Breast epithelium (tissue), 4 donors: ENCODE measurements at regions not wholly inside any gene's neighbourhood (a gene's known extent, or its start where the extent isn't known, plus 50 kb on each side); places are given as distances from the start of the nearest gene placed in this dataset.

Experiments used
- DNase-seq, 2 donors: peaks; one replicate each; pipeline ENCODE4 v3.0.0-alpha.2; 2019; ENCODE audit warnings: low spot score in 2 of 2
- H3K27ac ChIP-seq, 2 donors: fragments of 200-600 bp; sonication (generic) in 1 of 2; one replicate each; pipeline ENCODE4 v1.5.1; 2016 to 2019; ENCODE audit warnings: mild to moderate bottlenecking in 1 of 2
- H3K27me3 ChIP-seq, 2 donors: fragments of 200-600 bp; sonication (generic) in 1 of 2; one replicate each; pipeline versions ENCODE4 v1.5.1 to v1.6.0; 2017 to 2019; ENCODE audit warnings: control low read depth in 1 of 2, mild to moderate bottlenecking in 1 of 2
- H3K36me3 ChIP-seq: fragments of 200-600 bp; one replicate; pipeline ENCODE4 v1.5.1; 2019
- H3K4me1 ChIP-seq, 2 donors: fragments of 200-600 bp; sonication (generic); one replicate each; pipeline ENCODE4 v1.5.1; 2016 to 2019; ENCODE audit warnings: control low read depth in 1 of 2
- H3K4me3 ChIP-seq, 3 donors: fragments of 200-600 bp; sonication (generic); 1 replicate in 2 of 3; 2 replicates in 1 of 3; pipeline ENCODE4 v1.5.1; 2016 to 2019; ENCODE audit warnings: mild to moderate bottlenecking in 3 of 3, moderate library complexity in 2 of 3
- H3K9me3 ChIP-seq, 2 donors: fragments of 200-600 bp; sonication (generic) in 1 of 2; one replicate each; pipeline ENCODE4 v1.5.1; 2016 to 2019; ENCODE audit warnings: control low read depth in 1 of 2
- POLR2A ChIP-seq: fragments of 450-650 bp; IDR thresholded peaks from one replicate; pipeline ENCODE4 v1.6.1; 2016; ENCODE audit warnings: antibody characterized with exemption, mild to moderate bottlenecking, moderate library complexity
- POLR2AphosphoS5 ChIP-seq, 3 donors: sonication (generic); formaldehyde crosslinking; IDR thresholded peaks; one replicate each; pipeline ENCODE4 v1.6.1; 2017; ENCODE audit warnings: antibody characterized with exemption in 3 of 3
- intact Hi-C: fragments of 100-400 bp; cut with DNase I; formaldehyde crosslinking; loops from one replicate; pipeline ENCODE4 v1.15.1; 2023; ENCODE audit warnings: low total_unique reads
- TF ChIP-seq, protein P1 (sequence below), 3 donors: fragments of 450-650 bp; IDR thresholded peaks; one replicate each; pipeline ENCODE4 v1.5.1; 2016 to 2017; ENCODE audit warnings: antibody characterized with exemption in 3 of 3, mild to moderate bottlenecking in 3 of 3, moderate library complexity in 3 of 3

DNA sequence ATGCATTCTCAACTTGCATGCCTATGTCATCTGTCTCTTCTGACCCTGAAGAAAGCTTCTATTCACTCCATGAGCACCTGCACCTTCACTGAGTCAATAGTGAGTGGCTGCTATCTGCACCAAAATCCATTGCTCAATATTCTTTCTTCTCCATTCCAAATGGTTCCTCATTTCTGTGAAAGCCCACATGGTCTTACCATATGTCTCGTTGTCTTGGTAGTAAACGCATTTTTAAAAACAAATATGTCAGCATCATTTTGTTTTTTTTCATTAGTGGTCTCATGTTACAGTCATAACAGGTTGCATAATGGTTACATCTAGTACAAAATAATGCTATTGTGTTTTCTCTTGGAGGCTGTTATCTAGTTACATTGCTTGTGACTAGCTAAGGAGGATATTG is 106.9 kb upstream of the CPM start:
- Histone ChIP-seq H3K27ac (no peak overlapping the region), H3K9me3 (no peaks in the 10 kb centered on the region), H3K4me1 (no peaks in the 10 kb centered on the region), H3K4me3 (no peak overlapping the region), H3K27me3 (no peaks in the 10 kb centered on the region), H3K36me3 (no peaks in the 10 kb centered on the region)
- intact Hi-C loops, result no loop called here
- no peak for DNase-seq
- TF ChIP-seq, protein P1, sequence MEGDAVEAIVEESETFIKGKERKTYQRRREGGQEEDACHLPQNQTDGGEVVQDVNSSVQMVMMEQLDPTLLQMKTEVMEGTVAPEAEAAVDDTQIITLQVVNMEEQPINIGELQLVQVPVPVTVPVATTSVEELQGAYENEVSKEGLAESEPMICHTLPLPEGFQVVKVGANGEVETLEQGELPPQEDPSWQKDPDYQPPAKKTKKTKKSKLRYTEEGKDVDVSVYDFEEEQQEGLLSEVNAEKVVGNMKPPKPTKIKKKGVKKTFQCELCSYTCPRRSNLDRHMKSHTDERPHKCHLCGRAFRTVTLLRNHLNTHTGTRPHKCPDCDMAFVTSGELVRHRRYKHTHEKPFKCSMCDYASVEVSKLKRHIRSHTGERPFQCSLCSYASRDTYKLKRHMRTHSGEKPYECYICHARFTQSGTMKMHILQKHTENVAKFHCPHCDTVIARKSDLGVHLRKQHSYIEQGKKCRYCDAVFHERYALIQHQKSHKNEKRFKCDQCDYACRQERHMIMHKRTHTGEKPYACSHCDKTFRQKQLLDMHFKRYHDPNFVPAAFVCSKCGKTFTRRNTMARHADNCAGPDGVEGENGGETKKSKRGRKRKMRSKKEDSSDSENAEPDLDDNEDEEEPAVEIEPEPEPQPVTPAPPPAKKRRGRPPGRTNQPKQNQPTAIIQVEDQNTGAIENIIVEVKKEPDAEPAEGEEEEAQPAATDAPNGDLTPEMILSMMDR (IDR thresholded peaks at IDR 0.05), result no peak
- no peak for TF ChIP-seq POLR2A
- TF ChIP-seq POLR2AphosphoS5 (IDR thresholded peaks at IDR 0.05), result no peak

DNA sequence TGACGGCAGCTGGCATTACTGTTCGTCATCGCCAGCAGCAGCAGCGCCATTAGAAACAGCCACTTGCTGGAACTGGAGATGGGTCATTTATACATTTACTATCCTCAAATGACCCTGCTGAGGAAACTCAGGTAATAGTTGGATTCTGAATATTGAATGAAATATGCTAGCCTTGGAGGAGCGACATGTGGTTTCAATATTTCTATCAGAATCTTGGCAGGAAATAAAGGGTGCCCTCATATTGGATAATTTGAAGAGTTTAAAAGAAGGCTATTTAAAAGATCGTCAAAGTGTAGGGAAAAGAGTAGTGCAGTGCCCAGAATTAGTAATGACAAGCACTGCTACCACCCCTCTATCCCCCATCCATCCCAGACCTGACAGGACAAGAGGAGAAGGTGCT is 109.6 kb upstream of the CPM start:
- no peaks in the 10 kb centered on the region for H3K4me1 ChIP-seq
- H3K4me3 ChIP-seq, result no peak overlapping the region
- TF ChIP-seq POLR2A (no peak), POLR2AphosphoS5 (IDR thresholded peaks at IDR 0.05) (no peak)
- TF ChIP-seq, protein P1 (IDR thresholded peaks at IDR 0.05), result no peak
- no peaks in the 10 kb centered on the region for H3K27me3 ChIP-seq
- H3K36me3 ChIP-seq, result no peaks in the 10 kb centered on the region
- DNase-seq, result no peak
- H3K27ac ChIP-seq, result no peak overlapping the region
- intact Hi-C loops, result no loop called here
- H3K9me3 ChIP-seq, result no peaks in the 10 kb centered on the region

DNA sequence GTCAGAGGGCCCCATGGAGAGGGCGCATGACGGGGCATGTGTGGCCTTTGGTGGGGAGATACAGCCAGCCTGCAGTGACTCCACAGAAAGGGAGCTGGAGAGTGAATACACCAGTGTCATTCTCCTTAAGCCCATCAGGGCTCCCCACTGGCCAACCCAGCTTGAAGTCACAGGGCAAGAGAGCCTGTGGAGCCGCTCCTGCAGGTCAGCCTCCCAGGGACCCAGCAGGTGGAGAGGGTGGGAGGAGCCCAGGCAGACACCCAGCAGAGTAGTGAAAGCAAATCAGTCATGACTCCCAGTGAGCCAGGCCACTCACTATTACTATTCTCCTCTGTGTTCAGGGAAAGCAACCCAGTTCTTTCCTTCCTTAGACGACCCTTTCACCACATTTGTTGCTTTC is 110.0 kb upstream of the CPM start:
- Histone ChIP-seq H3K27me3 (no peaks in the 10 kb centered on the region), H3K27ac (no peak overlapping the region), H3K4me3 (no peak overlapping the region), H3K9me3 (no peaks in the 10 kb centered on the region), H3K36me3 (no peaks in the 10 kb centered on the region), H3K4me1 (no peaks in the 10 kb centered on the region)
- no peak for TF ChIP-seq POLR2AphosphoS5 (IDR thresholded peaks at IDR 0.05)
- TF ChIP-seq, protein P1 (IDR thresholded peaks at IDR 0.05), result no peak
- TF ChIP-seq POLR2A, result no peak
- DNase-seq, result no peak
- intact Hi-C loops, result no loop called here

DNA sequence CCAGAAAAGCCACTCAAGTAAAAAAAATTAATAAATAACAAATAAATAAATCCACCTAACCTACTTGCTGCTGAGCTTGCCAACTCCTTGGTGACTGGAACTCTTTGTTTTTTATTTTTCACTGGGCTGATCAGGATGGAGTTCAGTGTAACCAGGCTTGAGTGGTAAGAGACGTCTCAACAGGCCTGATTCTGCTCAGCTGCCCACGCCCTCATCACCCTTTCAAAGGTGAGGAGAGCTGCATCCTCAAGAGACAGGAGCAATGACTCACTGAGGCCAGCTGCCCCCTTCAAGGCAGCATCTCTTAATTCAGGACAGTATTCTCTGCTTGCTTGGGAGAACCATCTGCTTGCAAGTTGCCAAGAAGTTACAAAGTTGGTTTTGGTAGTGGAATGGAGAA is 111.9 kb upstream of the CPM start:
- no peaks in the 10 kb centered on the region for H3K9me3 ChIP-seq
- no peak for DNase-seq
- H3K4me3 ChIP-seq, result no peak overlapping the region

DNA sequence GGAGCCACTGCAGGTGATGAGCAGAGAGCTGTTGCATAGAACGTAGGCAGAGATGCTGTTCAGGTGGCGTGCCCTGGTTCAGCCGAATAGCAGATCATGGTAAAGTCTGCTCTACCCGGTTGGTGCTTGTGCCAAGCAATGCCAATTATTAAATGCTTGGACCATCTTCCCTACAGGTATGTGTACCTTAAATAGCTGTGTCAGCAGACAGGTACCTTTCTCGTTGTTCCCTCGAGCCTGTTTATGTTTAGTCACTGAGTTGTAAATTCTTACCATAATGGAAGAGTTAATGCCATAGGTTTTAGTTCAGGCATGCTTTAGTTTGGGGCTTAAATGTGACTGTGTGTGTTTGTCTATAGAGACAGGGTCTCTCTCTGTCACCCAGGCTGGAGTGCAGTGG is 112.5 kb upstream of the CPM start:
- no peaks in the 10 kb centered on the region for H3K4me1 ChIP-seq
- DNase-seq, result no peak
- intact Hi-C loops, result no loop called here
- H3K27me3 ChIP-seq, result no peaks in the 10 kb centered on the region
- H3K27ac ChIP-seq, result no peak overlapping the region
- no peak for TF ChIP-seq POLR2A
- no peaks in the 10 kb centered on the region for H3K36me3 ChIP-seq
- H3K4me3 ChIP-seq, result no peak overlapping the region
- H3K9me3 ChIP-seq, result no peaks in the 10 kb centered on the region

More for the DNA sequence above, 111.9 kb upstream of the CPM start:
- no peaks in the 10 kb centered on the region for H3K4me1 ChIP-seq
- intact Hi-C loops, result no loop called here
- no peaks in the 10 kb centered on the region for H3K27me3 ChIP-seq
- no peak overlapping the region for H3K27ac ChIP-seq
- no peaks in the 10 kb centered on the region for H3K36me3 ChIP-seq
- TF ChIP-seq, protein P1 (IDR thresholded peaks at IDR 0.05), result no peak
- TF ChIP-seq POLR2AphosphoS5 (IDR thresholded peaks at IDR 0.05) (no peak), POLR2A (no peak)

DNA sequence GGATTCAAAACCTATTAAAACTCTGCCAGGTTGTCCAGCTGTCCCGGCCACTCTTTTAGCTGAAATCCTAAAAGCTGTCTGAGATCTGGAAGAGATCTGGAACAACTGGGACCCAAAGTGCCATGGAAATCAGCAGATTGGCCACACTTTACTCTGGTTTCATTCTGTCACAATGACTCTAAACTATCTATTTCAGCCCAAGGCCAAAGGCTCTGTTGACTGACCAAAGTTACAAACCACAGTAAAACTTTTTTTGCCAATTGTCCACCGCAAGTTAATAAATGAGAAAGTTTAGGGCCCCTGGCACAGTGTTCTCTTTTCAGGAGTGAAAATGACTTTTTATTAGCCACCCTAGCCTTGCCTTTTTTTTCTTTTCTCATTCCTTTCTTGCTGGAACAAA is 113.4 kb upstream of the CPM start:
- no peak overlapping the region for H3K4me3 ChIP-seq
- no peaks in the 10 kb centered on the region for H3K27me3 ChIP-seq
- no peak for DNase-seq
- H3K9me3 ChIP-seq, result no peaks in the 10 kb centered on the region
- intact Hi-C loops, result no loop called here
- H3K36me3 ChIP-seq, result no peaks in the 10 kb centered on the region
- TF ChIP-seq POLR2AphosphoS5 (IDR thresholded peaks at IDR 0.05) (no peak), POLR2A (no peak)
- TF ChIP-seq, protein P1 (IDR thresholded peaks at IDR 0.05), result no peak
- H3K4me1 ChIP-seq, result no peaks in the 10 kb centered on the region
- no peak overlapping the region for H3K27ac ChIP-seq
